ENCODE measurements at regions not wholly inside any gene's neighbourhood (a gene's known extent, or its start where the extent isn't known, plus 50 kb on each side); places are given as distances from the start of the nearest gene placed in this dataset.

DNA sequence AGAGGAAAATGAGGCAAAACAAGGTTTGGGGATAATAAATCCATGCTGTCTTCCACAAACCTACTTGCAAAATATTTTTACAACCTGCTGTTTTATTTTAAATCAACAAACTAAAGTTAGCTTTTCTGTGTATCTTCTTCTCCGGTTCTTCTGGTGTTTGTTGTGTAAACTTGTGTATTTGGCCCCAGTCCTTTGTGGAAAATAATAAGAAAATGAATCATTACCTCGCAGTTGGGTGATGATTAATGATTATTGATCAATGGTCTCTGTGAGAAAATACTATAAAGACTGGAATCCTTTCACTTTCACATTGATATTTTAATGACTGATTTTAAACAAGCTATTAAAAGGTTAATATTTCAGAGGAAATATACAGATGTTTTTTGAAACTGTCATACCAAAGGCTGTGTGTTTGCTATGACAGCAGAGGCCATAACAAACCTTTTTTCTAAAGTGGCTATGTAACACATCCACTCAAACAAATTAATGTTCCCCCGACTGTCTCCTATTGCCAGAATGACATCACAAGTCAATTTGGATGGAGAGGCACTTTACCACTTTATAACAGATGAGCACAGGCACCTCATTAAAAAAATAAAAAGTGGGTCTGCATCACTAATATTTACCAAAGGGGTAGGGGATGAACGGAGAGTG lies 152.5 kb downstream of the MEX3B start:
- Histone ChIP-seq H3K9me3 (no peaks in the 10 kb centered on the region), H3K27me3 (no peaks in the 10 kb centered on the region), H3K36me3 (no peaks in the 10 kb centered on the region), H3K27ac (no peak overlapping the region), H3K4me1 (ENCODE audit: insufficient read depth) (no peaks in the 10 kb centered on the region), H3K4me3 (no peak overlapping the region)
- no peak for DNase-seq
- WGBS, 3 donors: 21 to 39% (median 26%) methylated on average over 4 of the region's 4 CpGs
- TF ChIP-seq EP300 (IDR thresholded peaks at IDR 0.05): no peak
- no peak for TF ChIP-seq POLR2A (IDR thresholded peaks at IDR 0.05)
- TF ChIP-seq, protein P1, sequence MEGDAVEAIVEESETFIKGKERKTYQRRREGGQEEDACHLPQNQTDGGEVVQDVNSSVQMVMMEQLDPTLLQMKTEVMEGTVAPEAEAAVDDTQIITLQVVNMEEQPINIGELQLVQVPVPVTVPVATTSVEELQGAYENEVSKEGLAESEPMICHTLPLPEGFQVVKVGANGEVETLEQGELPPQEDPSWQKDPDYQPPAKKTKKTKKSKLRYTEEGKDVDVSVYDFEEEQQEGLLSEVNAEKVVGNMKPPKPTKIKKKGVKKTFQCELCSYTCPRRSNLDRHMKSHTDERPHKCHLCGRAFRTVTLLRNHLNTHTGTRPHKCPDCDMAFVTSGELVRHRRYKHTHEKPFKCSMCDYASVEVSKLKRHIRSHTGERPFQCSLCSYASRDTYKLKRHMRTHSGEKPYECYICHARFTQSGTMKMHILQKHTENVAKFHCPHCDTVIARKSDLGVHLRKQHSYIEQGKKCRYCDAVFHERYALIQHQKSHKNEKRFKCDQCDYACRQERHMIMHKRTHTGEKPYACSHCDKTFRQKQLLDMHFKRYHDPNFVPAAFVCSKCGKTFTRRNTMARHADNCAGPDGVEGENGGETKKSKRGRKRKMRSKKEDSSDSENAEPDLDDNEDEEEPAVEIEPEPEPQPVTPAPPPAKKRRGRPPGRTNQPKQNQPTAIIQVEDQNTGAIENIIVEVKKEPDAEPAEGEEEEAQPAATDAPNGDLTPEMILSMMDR (IDR thresholded peaks at IDR 0.05): no peak
- intact Hi-C loops (cut with DNase I): no loop called here

DNA sequence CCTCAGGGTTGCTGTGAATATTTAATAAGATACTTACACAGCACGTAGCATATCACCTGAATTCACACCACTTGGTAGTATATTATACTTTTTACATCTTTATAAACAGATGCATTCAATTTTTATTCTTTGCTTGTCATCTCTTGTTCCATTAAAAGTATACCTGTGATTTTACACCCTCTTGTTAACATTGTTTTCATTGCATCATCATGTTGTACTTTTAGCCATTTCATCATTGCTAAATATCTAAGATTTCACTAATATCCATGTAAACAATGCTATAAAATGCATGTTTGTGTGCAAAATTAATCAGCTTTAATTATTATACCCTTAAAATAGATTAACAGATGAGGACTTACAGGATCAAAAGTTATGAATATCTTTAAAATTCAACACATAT lies 155.3 kb downstream of the MEX3B start:
- Histone ChIP-seq H3K27me3 (no peaks in the 10 kb centered on the region), H3K27ac (no peak overlapping the region), H3K9me3 (no peaks in the 10 kb centered on the region), H3K4me3 (no peak overlapping the region), H3K4me1 (ENCODE audit: insufficient read depth) (no peaks in the 10 kb centered on the region), H3K36me3 (no peaks in the 10 kb centered on the region)
- no peak for DNase-seq
- 95 to 97% (median 97%) methylated on average over 1 of the region's 1 CpG for WGBS, 3 donors
- no peak for TF ChIP-seq POLR2A (IDR thresholded peaks at IDR 0.05)
- TF ChIP-seq, protein P1 (IDR thresholded peaks at IDR 0.05): no peak
- no peak for TF ChIP-seq EP300 (IDR thresholded peaks at IDR 0.05)
- intact Hi-C loops (cut with DNase I): no loop called here

DNA sequence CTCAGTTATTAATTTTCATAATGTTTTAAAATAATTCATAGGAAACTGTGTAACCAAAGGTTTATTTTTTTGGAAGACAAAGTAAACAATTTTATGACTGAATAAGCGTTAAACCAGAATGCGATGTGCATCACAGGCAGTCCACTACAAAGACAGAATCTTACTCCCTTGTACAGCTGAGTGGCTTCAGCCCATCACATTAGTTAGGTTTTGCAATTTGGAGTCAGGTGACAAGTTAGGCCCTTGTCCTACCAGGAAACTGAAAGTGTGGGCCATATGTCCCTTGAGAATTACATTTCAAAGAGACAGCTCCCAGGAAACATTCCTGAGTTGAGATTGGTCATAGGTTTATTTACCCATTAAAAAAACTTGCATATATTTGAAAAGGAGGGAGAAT lies 156.3 kb downstream of the MEX3B start:
- no peaks in the 10 kb centered on the region for H3K36me3 ChIP-seq
- H3K4me3 ChIP-seq: no peak overlapping the region
- H3K9me3 ChIP-seq: no peaks in the 10 kb centered on the region
- H3K27me3 ChIP-seq: no peaks in the 10 kb centered on the region
- intact Hi-C loops (cut with DNase I): no loop called here
- H3K27ac ChIP-seq: no peak overlapping the region
- no peaks in the 10 kb centered on the region for H3K4me1 ChIP-seq (ENCODE audit: insufficient read depth)
- TF ChIP-seq POLR2A (IDR thresholded peaks at IDR 0.05): no peak
- TF ChIP-seq EP300 (IDR thresholded peaks at IDR 0.05): no peak
- TF ChIP-seq, protein P1 (IDR thresholded peaks at IDR 0.05): no peak
- 83 to 88% (median 86%) methylated on average over 2 of the region's 2 CpGs for WGBS, 3 donors
- no peak for DNase-seq

DNA sequence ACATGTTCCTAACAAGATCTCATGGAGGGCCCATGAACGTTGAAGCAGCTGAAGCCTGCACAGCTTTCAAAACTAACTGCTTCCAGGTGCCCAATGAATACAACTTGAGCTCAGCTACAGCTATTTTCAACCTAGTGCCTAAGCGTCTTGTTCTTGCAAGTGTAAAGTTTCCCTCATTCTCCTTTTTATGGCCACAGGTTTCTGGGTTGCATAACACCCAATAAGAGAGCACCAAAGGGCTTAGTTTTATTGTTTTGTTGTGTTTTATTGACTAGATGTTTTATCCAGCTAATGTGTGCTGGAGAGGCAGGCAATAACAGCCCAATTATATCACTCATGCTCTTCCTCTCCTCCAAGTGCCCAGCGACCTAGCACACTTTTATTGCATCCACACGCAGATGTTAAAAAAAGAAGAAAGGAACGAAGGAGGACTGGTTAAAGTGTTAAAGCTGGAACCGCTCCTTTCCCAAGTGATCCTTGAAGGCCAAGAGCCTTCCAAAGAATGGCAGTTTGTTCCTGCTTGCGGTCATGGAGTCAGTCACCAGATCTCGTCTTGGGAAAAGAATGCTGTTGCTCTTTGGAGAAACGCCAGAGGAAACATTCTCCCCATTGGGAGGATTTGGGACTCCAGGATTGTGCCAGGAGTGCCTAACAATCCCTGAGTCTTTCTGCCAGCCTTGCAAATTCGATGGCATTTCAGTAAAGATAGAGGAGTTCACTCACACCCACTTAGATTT lies 156.9 kb downstream of the MEX3B start:
- Histone ChIP-seq H3K27ac (no peak overlapping the region), H3K27me3 (no peaks in the 10 kb centered on the region), H3K9me3 (no peaks in the 10 kb centered on the region), H3K4me1 (ENCODE audit: insufficient read depth) (no peaks in the 10 kb centered on the region), H3K4me3 (no peak overlapping the region), H3K36me3 (no peaks in the 10 kb centered on the region)
- DNase-seq: no peak
- TF ChIP-seq POLR2A (IDR thresholded peaks at IDR 0.05): no peak
- TF ChIP-seq, protein P1 (IDR thresholded peaks at IDR 0.05): no peak
- no peak for TF ChIP-seq EP300 (IDR thresholded peaks at IDR 0.05)
- intact Hi-C loops (cut with DNase I): no loop called here
- WGBS, 3 donors: 55 to 66% (median 63%) methylated on average over 10 of the region's 10 CpGs
